GM21786 (cell line): ENCODE measurements at regions not wholly inside any gene's neighbourhood (a gene's known extent, or its start where the extent isn't known, plus 50 kb on each side); places are given as distances from the start of the nearest gene placed in this dataset.
"Not testable (repeated sequence)": the region's sequence is repeated elsewhere in the genome, so short reads cannot be mapped to it uniquely, and the experiment has no call there.

ENCODE experiments used
- ATAC-seq: cut with Tn5 transposase; IDR thresholded peaks from one replicate; pipeline ENCODE4 v1.9.1; 2021; ENCODE audit not compliant: unreplicated experiment

GRCh38 chr2:199216253-199216652, 241.5 kb downstream of the SATB2 start:
- peak; percentile 79 for ATAC-seq

- no peak for ATAC-seq
Observed at GRCh38 chr2:199207011-199207410, 250.7 kb downstream of the SATB2 start.

DNA sequence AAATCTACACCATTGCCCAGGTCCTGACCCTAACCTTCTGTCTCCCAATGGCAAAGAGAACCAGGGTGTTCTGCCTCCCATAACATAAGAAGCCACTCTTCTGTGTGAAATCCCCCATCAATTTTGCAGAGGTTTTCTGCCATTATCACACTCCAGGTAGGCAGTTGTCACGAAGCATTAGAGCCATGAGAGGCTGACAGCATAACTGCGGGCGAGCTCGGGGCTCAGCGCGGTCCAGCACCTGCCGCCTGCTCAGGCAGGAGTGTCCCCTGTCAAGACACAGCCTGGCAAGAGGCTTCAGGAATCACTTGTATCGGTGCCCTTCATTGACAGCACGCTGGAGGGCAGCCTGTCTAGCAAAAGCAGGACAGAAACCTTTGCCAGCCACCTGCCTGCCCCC, 251.2 kb downstream of the SATB2 start:
- no peak for ATAC-seq

DNA sequence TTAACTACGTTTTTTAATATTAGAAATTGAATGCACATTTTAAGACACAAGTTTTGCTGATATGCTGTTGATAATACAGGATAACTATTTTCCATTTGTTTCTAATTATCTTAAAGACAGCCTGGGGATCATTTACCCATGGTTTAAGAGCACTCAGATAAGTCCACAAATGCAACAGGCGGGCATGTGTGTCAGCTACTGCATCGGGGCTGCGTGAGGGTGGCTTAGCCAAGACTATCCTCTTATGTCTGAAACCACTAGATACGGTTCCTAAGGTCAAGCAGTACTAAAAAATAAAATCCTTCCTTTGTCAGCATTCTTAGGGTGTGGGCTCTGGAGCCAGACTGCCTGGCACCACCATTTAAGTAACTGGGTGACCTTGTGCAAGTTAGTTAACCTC, 254.8 kb downstream of the SATB2 start:
- ATAC-seq, result no peak

- ATAC-seq, result no peak
Observed at GRCh38 chr2:199201539-199201938, 256.2 kb downstream of the SATB2 start.

DNA sequence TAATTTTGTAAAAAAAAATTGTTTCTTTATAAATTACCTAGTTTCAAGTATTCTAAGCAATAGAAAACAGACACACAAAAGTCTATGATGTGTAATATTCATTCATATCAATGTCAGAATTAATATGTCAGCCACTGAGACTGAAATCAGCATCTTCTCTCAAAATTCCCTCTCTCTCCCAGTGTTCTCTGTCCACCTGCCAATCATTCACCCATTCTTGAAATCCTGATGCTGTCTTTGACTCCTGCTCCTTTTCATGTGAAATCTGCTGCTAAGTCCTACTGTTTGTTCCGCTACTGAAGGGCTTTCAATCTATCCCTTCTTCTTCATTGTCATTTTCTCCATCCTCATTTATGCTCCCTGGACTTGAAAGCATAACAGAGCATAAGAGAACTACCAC, 257.9 kb downstream of the SATB2 start:
- no peak for ATAC-seq

- no peak for ATAC-seq
Observed at GRCh38 chr2:199197448-199197847, 260.3 kb downstream of the SATB2 start.

DNA sequence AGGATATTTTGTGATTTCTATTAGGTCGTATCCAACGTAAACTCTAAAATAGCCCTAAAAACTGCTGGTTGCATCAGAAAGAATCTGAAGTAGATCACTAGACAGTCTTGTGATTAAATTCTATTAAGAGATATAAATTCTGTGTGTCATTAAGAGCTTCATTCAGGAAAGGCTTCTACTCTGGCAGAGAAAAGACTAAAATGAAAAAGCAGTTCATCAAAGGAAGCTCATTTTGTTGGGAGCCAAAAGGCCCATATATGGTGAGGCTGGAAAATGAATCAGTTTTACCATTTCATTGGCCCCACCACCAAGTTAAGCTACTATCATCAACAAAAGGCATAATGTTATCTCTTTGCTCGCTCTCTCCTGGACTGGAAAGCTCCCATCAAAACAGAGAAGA, 261.1 kb downstream of the SATB2 start:
- no peak for ATAC-seq

DNA sequence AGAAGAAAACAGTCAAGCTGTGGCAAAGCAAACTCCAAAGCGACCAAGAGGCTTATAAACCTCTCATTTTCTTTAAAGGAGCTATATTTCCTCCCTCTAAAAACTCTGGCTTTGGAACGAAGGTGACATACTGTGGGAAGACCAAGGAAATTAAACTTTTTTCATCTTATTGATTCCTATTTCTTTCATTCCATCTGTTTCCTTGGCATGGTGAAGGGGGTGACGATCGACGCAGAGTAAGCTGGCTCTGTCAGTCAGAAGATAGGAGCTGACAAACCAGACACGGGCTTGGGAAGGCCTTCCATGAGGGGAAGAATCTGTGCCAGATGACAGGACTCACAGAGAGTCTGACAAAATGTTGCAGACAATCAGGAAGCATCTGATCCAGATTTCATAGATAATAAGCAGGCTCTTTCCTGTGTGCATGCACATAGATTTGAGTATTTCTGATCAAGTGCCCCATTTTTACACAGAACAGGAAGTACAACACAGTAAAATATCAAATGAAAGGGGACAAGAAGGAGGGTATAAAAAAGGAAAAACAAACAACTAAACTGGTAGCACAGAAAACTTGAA, 261.7 kb downstream of the SATB2 start:
- no peak for ATAC-seq

DNA sequence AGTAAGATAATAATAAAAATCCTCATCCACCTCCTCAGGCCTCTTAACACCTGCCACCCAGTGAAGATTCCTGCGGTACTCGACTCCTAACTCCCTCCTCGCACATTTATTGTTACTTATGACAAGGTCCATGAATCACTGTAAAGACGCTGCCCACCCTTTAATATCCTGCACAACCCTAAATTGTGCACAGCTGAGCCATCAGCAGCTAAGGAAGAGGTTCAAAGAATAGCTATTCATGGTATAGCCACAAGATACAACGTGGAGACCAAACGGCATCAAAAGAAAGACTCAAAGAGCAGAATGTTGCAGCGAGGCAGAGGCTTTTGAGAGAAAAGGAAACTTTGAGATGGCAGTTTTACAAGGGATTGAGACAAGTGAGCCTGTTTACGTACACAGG, 266.3 kb downstream of the SATB2 start:
- no peak for ATAC-seq

DNA sequence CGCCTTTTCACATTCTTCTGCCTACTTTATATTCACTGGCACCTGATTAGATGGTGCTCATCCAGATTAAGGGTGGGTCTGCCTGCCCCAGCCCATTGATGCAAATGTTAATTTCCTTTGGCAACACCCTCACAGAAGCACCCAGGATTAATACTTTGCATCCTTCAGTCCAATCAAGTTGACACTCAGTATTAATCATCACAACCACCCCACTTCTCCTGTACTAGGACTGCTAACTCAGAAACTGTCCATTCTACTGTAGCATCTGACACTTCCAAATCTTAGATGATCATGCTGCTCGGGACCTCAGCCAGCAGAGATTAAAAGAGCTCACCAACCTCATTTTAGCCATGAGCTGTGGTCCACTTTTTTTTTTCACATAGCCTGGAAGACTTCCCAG, 268.5 kb downstream of the SATB2 start:
- ATAC-seq, result no peak

- no peak for ATAC-seq
Observed at GRCh38 chr2:199186301-199186751, 271.4 kb downstream of the SATB2 start.

DNA sequence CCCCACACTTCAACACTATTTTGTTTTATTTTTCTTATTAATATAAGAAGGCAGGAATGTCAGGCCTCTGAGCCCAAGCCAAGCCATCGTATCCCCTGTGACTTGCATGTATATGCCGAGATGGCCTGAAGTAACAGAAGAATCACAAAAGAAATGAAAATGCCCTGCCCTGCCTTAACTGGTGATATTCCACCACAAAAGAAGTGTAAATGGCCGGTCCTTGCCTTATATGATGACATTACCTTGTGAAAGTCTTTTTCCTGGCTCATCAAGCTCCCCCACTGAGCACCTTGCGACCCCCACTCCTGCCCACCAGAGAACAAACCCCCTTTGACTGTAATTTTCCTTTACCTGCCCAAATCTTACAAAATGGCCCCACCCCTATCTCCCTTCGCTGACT, 272.6 kb downstream of the SATB2 start:
- not testable (repeated sequence) for ATAC-seq

DNA sequence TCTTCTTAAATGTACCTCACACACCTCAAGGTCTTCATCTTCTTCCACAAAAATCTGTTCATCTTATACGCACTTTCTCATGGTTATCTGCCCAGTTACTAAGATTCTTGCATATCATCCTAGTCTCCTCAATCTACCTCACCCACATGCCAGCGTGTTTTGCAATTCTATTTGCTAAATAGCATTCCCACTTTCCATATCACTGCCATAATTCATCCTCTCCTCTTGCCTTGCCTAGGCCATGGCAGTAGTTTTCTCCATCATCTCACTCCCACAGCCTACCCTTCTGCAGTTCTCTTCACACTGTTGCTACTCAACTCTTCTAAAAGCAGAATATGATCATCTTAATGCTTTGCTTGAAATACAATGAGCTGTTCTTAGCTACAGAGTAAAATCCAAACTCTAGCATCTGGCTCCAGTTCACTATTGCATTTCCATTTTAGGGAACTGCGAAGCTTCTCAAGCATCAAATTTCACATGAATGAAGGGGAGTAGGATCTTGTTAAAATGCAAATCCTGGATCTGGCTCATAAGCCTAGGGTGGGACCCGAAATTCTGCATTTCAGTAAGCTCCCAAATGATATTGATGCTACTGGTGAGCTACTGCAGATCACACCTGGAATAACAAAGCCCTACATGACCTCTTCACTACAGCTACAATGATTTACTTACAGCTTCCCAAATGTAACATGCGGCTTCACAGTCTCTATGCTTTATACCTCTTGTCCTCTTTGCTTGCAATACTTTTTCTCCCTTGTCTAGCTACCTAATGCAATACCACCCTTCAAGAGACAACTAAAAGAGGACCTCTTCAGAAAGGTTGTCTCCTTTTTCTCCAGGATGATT, 293.9 kb downstream of the SATB2 start:
- ATAC-seq, result no peak

GRCh38 chr2:199160677-199161465, 296.9 kb downstream of the SATB2 start:
- no peak for ATAC-seq

DNA sequence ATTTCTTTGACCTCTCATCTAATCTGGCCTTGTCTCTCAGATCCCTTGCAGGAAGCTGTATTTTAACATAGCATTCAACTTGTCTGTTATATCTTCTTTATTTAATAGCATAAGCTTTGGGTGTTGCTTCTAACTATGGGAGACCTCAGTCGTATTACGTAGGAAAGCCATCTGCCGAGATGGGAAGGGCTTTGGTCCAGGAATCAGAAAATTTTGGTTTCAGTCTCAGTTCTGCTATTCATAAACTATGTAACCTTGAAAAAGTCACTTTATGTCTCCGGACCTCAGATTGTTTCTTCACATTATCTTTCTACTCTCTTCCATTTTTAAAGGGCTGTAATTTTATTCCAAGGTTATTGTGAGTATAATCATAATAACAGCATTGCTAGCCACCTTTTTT, 297.7 kb downstream of the SATB2 start:
- no peak for ATAC-seq

GRCh38 chr2:199148076-199148845, 309.5 kb downstream of the SATB2 start:
- no peak for ATAC-seq

DNA sequence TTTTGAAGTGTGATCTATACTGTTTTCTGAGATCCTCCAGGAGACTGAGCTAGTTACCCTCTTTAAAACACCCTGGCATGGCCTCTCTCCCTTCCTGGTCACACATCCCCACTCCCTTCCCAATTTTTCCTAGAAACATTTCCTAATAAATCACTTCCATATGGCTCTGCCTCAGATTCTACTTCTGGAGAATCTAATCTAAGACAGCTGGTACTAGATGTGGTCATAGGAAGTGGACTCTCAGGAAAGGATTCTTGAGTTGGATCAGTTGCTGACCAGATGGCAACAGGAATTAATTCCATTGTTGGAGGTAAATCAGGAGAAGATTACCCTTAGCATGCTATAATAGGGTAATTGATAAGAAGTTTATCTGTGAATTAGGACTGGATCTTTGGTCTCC, 310.5 kb downstream of the SATB2 start:
- no peak for ATAC-seq

DNA sequence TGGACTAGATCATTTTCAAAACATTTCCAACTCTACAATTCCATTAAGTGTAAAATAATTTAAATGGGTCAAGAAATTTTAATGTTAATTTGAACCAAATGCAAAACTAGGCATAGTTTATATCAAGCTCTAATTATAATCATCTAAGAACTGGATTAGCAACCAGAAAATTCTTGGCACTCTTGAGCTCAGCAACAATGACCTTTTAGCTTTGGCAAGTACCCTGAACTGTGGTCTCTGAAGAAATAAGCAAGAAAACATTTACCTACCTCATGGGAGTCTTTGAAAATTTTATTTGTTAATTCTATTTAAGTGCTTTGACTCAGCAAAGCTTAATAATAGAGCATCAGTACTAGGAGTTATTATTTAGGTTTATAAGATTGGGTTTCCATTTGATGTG, 313.2 kb downstream of the SATB2 start:
- no peak for ATAC-seq

- no peak for ATAC-seq
Observed at GRCh38 chr2:199144036-199144435, 313.7 kb downstream of the SATB2 start.

DNA sequence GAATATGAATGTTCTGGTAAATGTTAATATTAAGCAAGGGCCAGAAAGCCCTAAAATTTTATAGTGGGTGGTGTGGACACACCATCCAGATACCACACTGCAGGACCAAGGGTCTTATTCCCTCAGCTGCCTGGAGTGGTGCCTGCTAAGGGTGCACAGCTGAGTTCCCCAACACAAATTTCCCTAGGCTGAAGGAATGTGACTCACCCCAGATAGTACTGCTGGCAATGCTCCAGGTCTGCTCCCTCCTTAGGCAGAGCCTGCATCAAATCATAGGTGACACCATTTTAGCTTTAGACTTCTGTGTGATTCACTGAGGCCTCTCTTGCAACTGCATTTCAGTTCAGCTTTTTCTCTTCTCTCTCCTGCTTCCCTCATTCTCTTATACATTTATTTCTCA, 321.1 kb downstream of the SATB2 start:
- no peak for ATAC-seq
